Mucosa of descending colon (tissue), 3 donors: ENCODE measurements at regions not wholly inside any gene's neighbourhood (a gene's known extent, or its start where the extent isn't known, plus 50 kb on each side); places are given as distances from the start of the nearest gene placed in this dataset.
"Not testable (repeated sequence)": the region's sequence is repeated elsewhere in the genome, so short reads cannot be mapped to it uniquely, and the experiment has no call there.

ENCODE experiments used
- ATAC-seq: fragments of 200-7000 bp; cut with Tn5 transposase; one replicate; pipeline ENCODE4 v1.9.1; 2020; ENCODE audit warnings: mild to moderate bottlenecking, moderate library complexity
- DNase-seq, 3 donors: peaks; one replicate each; pipeline ENCODE4 v3.0.0-alpha.2; 2020
- H3K36me3 ChIP-seq: fragments of 200-600 bp; one replicate; pipeline ENCODE4 v1.8.0; 2021; ENCODE audit warnings: low read depth, mild to moderate bottlenecking
- H3K4me1 ChIP-seq: fragments of 200-600 bp; one replicate; pipeline ENCODE4 v1.8.0; 2021; ENCODE audit warnings: low read depth, mild to moderate bottlenecking
- H3K4me3 ChIP-seq: fragments of 200-600 bp; one replicate; pipeline ENCODE4 v1.8.0; 2021; ENCODE audit warnings: mild to moderate bottlenecking
- H3K9me3 ChIP-seq: fragments of 200-600 bp; one replicate; pipeline ENCODE4 v1.8.0; 2021; ENCODE audit warnings: mild to moderate bottlenecking
- intact Hi-C, 2 donors: fragments of 100-400 bp; cut with DNase I in 1 of 2; cut with micrococcal nuclease in 1 of 2; formaldehyde crosslinking; loops; one replicate each; pipeline versions ENCODE4 v1.11.0 to v1.11.1; 2022; cut with DNase I, micrococcal nuclease
- TF ChIP-seq, protein P1 (sequence below): fragments of 200-600 bp; IDR thresholded peaks from one replicate; pipeline ENCODE4 v1.8.0; 2022; ENCODE audit warnings: antibody characterized with exemption, mild to moderate bottlenecking
- donor health status: DM: no; HTN: no; CAD: no; lungs with moderate emphysema.
- donor health status: DM: no; HTN: no; CAD: no.
- donor health status: DM: no; HTN: yes; CAD: no.

DNA sequence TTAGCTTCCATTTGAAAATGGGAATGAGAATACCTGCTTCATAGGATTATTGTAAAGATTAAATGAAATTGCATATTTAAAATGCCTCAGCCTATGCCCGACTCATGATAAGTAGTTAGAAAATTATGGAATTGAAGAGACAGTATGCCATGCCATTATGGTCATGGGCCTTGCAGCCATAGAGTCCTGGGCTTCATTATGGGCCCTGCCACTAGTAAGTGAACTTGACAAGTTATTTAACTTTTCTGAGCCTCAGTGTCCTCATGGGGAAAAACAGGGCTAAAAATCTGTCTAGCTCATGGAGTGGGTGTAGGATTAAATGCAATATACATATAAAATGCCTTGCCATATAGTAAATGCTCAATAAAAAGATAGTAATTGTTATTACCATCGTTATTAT, 133.2 kb downstream of the NPIPB5 start:
- ATAC-seq (no peak), DNase-seq (no peak)
- H3K4me3 ChIP-seq = no peak overlapping the region
- no peaks in the 10 kb centered on the region for H3K9me3 ChIP-seq
- H3K4me1 ChIP-seq = no peaks in the 10 kb centered on the region
- no peaks in the 10 kb centered on the region for H3K36me3 ChIP-seq
- TF ChIP-seq, protein P1, sequence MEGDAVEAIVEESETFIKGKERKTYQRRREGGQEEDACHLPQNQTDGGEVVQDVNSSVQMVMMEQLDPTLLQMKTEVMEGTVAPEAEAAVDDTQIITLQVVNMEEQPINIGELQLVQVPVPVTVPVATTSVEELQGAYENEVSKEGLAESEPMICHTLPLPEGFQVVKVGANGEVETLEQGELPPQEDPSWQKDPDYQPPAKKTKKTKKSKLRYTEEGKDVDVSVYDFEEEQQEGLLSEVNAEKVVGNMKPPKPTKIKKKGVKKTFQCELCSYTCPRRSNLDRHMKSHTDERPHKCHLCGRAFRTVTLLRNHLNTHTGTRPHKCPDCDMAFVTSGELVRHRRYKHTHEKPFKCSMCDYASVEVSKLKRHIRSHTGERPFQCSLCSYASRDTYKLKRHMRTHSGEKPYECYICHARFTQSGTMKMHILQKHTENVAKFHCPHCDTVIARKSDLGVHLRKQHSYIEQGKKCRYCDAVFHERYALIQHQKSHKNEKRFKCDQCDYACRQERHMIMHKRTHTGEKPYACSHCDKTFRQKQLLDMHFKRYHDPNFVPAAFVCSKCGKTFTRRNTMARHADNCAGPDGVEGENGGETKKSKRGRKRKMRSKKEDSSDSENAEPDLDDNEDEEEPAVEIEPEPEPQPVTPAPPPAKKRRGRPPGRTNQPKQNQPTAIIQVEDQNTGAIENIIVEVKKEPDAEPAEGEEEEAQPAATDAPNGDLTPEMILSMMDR = no peak
- intact Hi-C loops = no loop called here

DNA sequence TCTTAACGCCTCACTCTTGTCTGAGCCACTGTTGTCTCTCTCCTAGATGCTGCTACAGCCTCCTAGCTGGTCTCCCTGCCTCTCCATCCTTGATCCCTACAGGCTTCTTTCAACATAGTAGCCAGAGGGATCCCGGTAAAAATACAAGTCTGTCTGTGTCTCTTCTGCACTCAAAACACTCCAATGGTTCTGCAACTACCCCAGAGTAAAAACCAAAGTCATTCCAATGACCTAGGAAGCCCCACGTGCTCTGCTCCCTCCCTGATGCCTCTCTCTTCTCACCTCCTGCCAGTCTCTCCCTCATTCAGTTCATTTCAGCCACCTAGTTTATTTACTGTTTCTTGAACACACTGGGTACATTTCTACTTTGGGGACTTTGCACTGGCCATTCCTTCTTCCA, 135.2 kb downstream of the NPIPB5 start:
- H3K36me3 ChIP-seq = no peaks in the 10 kb centered on the region
- DNase-seq (no peak), ATAC-seq (no peak)
- H3K4me1 ChIP-seq = no peaks in the 10 kb centered on the region
- intact Hi-C loops = no loop called here
- no peaks in the 10 kb centered on the region for H3K9me3 ChIP-seq
- no peak overlapping the region for H3K4me3 ChIP-seq
- TF ChIP-seq, protein P1 = no peak

DNA sequence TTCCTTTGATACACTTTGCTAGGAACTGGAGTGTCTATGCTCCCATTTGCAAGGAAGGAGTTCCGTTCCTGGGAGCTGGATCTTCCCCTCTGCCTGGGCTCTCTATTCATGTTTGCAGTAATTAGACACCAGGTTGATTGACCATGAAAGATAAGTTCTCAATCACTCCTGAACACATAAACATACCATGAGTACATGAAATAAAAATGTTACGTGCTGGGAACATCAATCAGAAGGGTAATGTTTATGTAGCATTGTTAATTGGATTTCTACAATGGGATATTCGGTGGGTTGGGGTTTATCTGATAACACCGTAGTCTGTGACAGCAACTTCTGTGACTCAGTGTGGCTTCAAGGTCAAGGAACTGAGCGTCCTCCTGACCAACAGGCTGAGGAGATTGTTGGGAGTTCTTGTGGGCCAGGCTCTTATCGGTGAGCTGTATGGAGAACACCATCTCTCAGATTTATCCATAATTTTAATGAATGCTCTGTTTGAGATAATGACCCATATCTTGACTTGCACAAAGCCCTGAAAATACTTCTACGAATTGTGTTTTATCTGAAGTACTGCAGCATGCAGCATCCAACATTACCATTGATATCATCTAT, 136.4 kb downstream of the NPIPB5 start:
- TF ChIP-seq, protein P1 = no peak
- Histone ChIP-seq H3K4me1 (no peaks in the 10 kb centered on the region), H3K4me3 (no peak overlapping the region), H3K9me3 (no peaks in the 10 kb centered on the region), H3K36me3 (no peaks in the 10 kb centered on the region)
- intact Hi-C loops = no loop called here
- DNase-seq (no peak), ATAC-seq (no peak)

DNA sequence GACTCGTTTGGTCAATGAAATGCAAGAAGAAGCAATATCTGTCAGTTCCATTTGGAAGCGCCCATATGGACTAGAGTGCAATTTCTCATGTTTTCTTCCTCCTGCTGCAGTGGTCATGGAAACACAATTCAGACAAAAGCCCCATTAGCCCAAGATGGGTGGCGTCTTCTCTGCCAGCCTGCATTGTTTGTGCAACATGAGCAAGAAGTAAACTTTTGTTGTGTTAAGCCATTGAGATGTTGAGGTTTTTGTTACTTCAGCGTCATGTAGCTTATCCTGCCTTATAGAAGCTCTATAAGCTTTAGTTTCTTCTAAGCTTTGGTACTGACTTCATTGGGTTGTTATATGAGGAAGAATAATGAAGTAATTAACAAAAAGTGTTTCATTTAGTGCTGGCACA, 137.4 kb downstream of the NPIPB5 start:
- TF ChIP-seq, protein P1 = no peak
- ATAC-seq = no peak

DNA sequence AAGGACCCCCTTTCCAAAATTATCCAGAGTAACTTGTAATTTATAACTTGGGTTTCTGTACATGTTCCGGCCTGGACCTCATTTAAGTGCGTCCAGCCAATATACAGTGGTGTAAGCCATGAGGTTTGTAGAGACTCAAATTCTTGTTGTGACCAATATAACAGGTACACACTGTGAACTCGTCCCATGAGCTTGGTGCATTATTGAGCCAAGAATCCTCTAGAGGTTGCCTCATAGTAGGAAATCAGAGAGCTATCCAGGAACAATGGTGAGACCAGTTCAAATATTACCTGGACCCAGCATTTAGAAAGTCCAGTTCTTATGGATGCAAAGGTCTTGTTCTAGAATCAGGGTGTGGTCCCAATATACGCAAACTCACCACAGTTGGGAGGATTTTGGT, 138.2 kb downstream of the NPIPB5 start:
- intact Hi-C loops = no loop called here
- no peak for ATAC-seq
- TF ChIP-seq, protein P1 = no peak
- no peaks in the 10 kb centered on the region for H3K36me3 ChIP-seq
- no peak overlapping the region for H3K4me3 ChIP-seq
- H3K4me1 ChIP-seq = no peaks in the 10 kb centered on the region
- no peak for DNase-seq
- no peaks in the 10 kb centered on the region for H3K9me3 ChIP-seq

More for the DNA sequence above, 137.4 kb downstream of the NPIPB5 start:
- DNase-seq = no peak
- Histone ChIP-seq H3K36me3 (no peaks in the 10 kb centered on the region), H3K9me3 (no peaks in the 10 kb centered on the region), H3K4me3 (no peak overlapping the region), H3K4me1 (no peaks in the 10 kb centered on the region)
- intact Hi-C loops = no loop called here

DNA sequence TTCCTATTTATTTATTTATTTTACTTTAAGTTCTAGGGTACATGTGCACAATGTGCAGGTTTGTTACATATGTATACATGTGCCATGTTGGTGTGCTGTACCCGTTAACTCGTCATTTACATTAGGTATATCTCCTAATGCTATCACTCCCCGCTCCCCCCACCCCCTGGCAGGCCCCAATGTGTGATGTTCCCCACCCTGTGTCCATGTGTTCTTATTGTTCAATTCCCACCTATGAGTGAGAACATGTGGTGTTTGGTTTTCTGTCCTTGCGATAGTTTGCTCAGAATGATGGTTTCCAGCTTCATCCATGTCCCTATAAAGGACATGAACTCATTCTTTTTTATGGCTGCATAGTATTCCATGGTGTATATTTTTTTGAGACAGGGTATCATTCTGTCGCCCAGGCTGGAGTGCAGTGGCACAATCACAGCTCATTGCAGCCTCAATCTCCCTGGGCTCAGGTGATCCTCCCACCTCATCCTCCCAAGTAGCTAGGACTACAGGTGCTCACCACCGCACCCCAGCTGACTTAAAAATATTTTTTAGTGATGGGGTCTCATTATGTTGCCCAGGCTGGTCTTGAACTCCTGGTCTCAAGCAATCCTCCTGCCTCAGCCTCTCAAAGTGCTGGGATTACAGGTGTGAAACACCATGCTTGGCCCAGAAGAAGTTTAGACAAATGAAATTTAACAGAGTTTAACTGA, 140.6 kb downstream of the NPIPB5 start:
- H3K4me3 ChIP-seq, intact Hi-C loops, DNase-seq, H3K9me3 ChIP-seq, H3K36me3 ChIP-seq, H3K4me1 ChIP-seq, ATAC-seq: not testable (repeated sequence)
